ENCODE measurements at regions not wholly inside any gene's neighbourhood (a gene's known extent, or its start where the extent isn't known, plus 50 kb on each side); places are given as distances from the start of the nearest gene placed in this dataset.
"Not testable (repeated sequence)": the region's sequence is repeated elsewhere in the genome, so short reads cannot be mapped to it uniquely, and the experiment has no call there.

- BruUV-seq (replicated peaks) = no TSS peak
- DNase-seq = no peak
- H3K36me3 Mint-ChIP-seq (ENCODE audit: insufficient read depth, unreplicated experiment) = no peaks in the 10 kb centered on the region
- CTCF ChIA-PET = no interaction called here
- H3K9me3 Mint-ChIP-seq (ENCODE audit: low read depth, unreplicated experiment) = no peaks in the 10 kb centered on the region
- no peaks in the 10 kb centered on the region for H3K27me3 Mint-ChIP-seq (ENCODE audit: unreplicated experiment)
- no peak overlapping the region for H3K27ac Mint-ChIP-seq (ENCODE audit: unreplicated experiment)
- no peaks in the 10 kb centered on the region for H3K4me1 Mint-ChIP-seq (ENCODE audit: low read depth, unreplicated experiment)
- intact Hi-C loops (cut with micrococcal nuclease; ENCODE audit: unreplicated experiment) = no loop called here
- H3K4me3 Mint-ChIP-seq (ENCODE audit: low read depth, unreplicated experiment) = no peak overlapping the region
- no peak for TF ChIP-seq CTCF (IDR thresholded peaks at IDR 0.05; ENCODE audit: unreplicated experiment)
Observed at GRCh38 chr12:84038242-84038641, 874.4 kb downstream of the SLC6A15 start.

- TF ChIP-seq CTCF (IDR thresholded peaks at IDR 0.05; ENCODE audit: unreplicated experiment) = no peak
- no TSS peak for BruUV-seq (replicated peaks)
- CTCF ChIA-PET = no interaction called here
- DNase-seq = no peak
- H3K4me1 Mint-ChIP-seq (ENCODE audit: low read depth, unreplicated experiment) = no peaks in the 10 kb centered on the region
- H3K27ac Mint-ChIP-seq (ENCODE audit: unreplicated experiment) = no peak overlapping the region
- no peaks in the 10 kb centered on the region for H3K36me3 Mint-ChIP-seq (ENCODE audit: insufficient read depth, unreplicated experiment)
- intact Hi-C loops (cut with micrococcal nuclease; ENCODE audit: unreplicated experiment) = no loop called here
- H3K9me3 Mint-ChIP-seq (ENCODE audit: low read depth, unreplicated experiment) = no peaks in the 10 kb centered on the region
- H3K4me3 Mint-ChIP-seq (ENCODE audit: low read depth, unreplicated experiment) = no peak overlapping the region
- H3K27me3 Mint-ChIP-seq (ENCODE audit: unreplicated experiment) = no peaks in the 10 kb centered on the region
Observed at GRCh38 chr12:84036912-84037311, 875.7 kb downstream of the SLC6A15 start.

GRCh38 chr12:84035766-84036165, 876.8 kb downstream of the SLC6A15 start:
- Mint-ChIP-seq H3K4me3 (ENCODE audit: low read depth, unreplicated experiment) (no peak overlapping the region), H3K27ac (ENCODE audit: unreplicated experiment) (no peak overlapping the region), H3K27me3 (ENCODE audit: unreplicated experiment) (no peaks in the 10 kb centered on the region), H3K36me3 (ENCODE audit: insufficient read depth, unreplicated experiment) (no peaks in the 10 kb centered on the region), H3K9me3 (ENCODE audit: low read depth, unreplicated experiment) (no peaks in the 10 kb centered on the region), H3K4me1 (ENCODE audit: low read depth, unreplicated experiment) (no peaks in the 10 kb centered on the region)
- no peak for TF ChIP-seq CTCF (IDR thresholded peaks at IDR 0.05; ENCODE audit: unreplicated experiment)
- intact Hi-C loops (cut with micrococcal nuclease; ENCODE audit: unreplicated experiment) = no loop called here
- BruUV-seq (replicated peaks) = no TSS peak
- CTCF ChIA-PET = no interaction called here
- no peak for DNase-seq

GRCh38 chr12:84034871-84035270, 877.7 kb downstream of the SLC6A15 start:
- Mint-ChIP-seq H3K27me3 (ENCODE audit: unreplicated experiment) (no peaks in the 10 kb centered on the region), H3K4me1 (ENCODE audit: low read depth, unreplicated experiment) (no peaks in the 10 kb centered on the region), H3K9me3 (ENCODE audit: low read depth, unreplicated experiment) (no peaks in the 10 kb centered on the region), H3K27ac (ENCODE audit: unreplicated experiment) (no peak overlapping the region), H3K4me3 (ENCODE audit: low read depth, unreplicated experiment) (no peak overlapping the region), H3K36me3 (ENCODE audit: insufficient read depth, unreplicated experiment) (no peaks in the 10 kb centered on the region)
- no TSS peak for BruUV-seq (replicated peaks)
- TF ChIP-seq CTCF (IDR thresholded peaks at IDR 0.05; ENCODE audit: unreplicated experiment) = no peak
- CTCF ChIA-PET = no interaction called here
- no peak for DNase-seq
- intact Hi-C loops (cut with micrococcal nuclease; ENCODE audit: unreplicated experiment) = no loop called here

- H3K27ac Mint-ChIP-seq (ENCODE audit: unreplicated experiment) = no peak overlapping the region
- H3K9me3 Mint-ChIP-seq (ENCODE audit: low read depth, unreplicated experiment) = no peaks in the 10 kb centered on the region
- no TSS peak for BruUV-seq (replicated peaks)
- H3K36me3 Mint-ChIP-seq (ENCODE audit: insufficient read depth, unreplicated experiment) = no peaks in the 10 kb centered on the region
- no peak overlapping the region for H3K4me3 Mint-ChIP-seq (ENCODE audit: low read depth, unreplicated experiment)
- CTCF ChIA-PET = interaction anchor here (0.6 kb wide), 3 partner anchors 167 to 819 kb away, joined by 3 to 5 read pairs (median 4); no protein-coding TSS in a partner anchor
- DNase-seq = no peak
- no peak for TF ChIP-seq CTCF (IDR thresholded peaks at IDR 0.05; ENCODE audit: unreplicated experiment)
- H3K4me1 Mint-ChIP-seq (ENCODE audit: low read depth, unreplicated experiment) = no peaks in the 10 kb centered on the region
- no peaks in the 10 kb centered on the region for H3K27me3 Mint-ChIP-seq (ENCODE audit: unreplicated experiment)
- intact Hi-C loops (cut with micrococcal nuclease; ENCODE audit: unreplicated experiment) = no loop called here
Observed at GRCh38 chr12:84033162-84033561, 879.4 kb downstream of the SLC6A15 start.

GRCh38 chr12:84018556-84019179, 893.9 kb downstream of the SLC6A15 start:
- H3K36me3 Mint-ChIP-seq (ENCODE audit: insufficient read depth, unreplicated experiment); DNase-seq; CTCF ChIA-PET; intact Hi-C loops (cut with micrococcal nuclease; ENCODE audit: unreplicated experiment); BruUV-seq (replicated peaks); H3K4me3 Mint-ChIP-seq (ENCODE audit: low read depth, unreplicated experiment); H3K27ac Mint-ChIP-seq (ENCODE audit: unreplicated experiment); H3K4me1 Mint-ChIP-seq (ENCODE audit: low read depth, unreplicated experiment); H3K9me3 Mint-ChIP-seq (ENCODE audit: low read depth, unreplicated experiment); H3K27me3 Mint-ChIP-seq (ENCODE audit: unreplicated experiment): not testable (repeated sequence)
